Jurkat, Clone E6-1 (cell line): ENCODE measurements at regions not wholly inside any gene's neighbourhood (a gene's known extent, or its start where the extent isn't known, plus 50 kb on each side); places are given as distances from the start of the nearest gene placed in this dataset.
A peak's percentile ranks its signal among the peaks of the same experiment; 100 is the strongest.
"Not testable (repeated sequence)": the region's sequence is repeated elsewhere in the genome, so short reads cannot be mapped to it uniquely, and the experiment has no call there.

Experiments
- DNase-seq: peaks from one replicate; pipeline ENCODE4 v3.0.0-alpha.2; 2011; ENCODE audit warnings: low read depth, low spot score
- H3K4me3 ChIP-seq: 2 replicates; pipeline ENCODE4 v1.5.1; 2011; ENCODE audit warnings: mild to moderate bottlenecking, low read length, control low read depth, moderate library complexity

DNA sequence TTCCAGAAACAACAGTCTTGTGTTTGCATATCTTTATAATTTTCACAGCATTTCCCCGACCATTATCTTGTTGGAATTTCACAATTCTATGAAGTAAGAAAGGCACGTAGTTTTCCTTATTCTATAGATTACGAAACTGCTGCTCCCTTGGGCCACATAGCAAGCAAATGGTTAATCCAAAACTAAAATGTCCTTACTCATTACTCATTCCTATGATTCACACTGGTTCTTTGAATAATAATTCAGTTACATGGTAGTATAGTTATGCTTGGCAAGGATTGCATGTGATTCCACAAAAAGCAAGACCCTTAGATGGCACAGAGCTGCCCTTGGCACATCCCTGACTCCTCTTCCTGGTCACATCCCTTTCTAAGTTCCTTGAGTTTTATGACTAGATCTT is 51.2 kb downstream of the OR13H1 start:
- no peak overlapping the region for H3K4me3 ChIP-seq
- DNase-seq, result no peak

DNA sequence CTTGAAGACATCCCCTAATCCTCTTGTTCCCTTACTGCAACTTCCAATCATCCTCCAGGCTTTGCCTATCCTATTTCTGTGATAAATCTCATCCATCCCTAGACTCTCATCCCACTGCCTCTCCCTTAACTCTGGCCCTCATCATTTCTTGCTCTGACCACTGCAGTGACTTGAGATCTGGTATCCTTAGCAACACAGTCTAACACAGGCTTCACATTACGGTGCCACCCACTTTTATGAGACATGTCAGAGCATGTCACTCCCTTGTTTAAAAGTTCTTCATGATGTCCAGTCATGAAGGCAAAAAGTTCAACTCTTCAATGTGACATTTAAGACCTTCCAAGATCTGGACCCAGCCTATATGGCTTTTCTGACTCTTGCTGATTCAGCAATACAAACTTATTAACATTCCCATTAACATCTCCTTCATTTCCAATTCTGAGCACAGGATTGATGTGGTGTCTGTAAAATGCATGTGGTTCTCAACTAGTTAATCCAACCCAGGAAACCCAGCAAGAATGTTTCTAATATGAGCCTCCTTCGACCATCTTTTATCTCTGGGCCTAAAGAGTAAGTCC is 64.0 kb downstream of the OR13H1 start:
- no peak overlapping the region for H3K4me3 ChIP-seq
- no peak for DNase-seq

DNA sequence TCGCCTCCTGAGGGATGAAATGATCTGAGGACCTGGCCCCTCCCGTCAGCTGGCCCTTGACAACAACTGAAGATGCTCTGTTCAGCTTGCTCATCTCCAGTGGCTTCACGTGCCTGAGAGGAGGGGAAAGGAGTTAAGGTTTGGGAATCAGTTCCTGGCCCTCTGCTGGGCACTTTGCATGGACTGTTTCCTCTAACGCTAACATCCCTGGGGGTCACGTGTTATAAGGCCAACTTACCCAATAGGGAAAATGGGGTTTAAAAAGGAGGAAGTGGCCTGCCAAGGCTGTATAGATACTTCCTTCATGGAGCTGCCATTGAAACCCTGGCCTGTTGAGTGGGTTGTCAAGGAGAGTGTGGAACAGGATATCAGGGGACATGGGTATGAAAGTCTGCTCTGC is 65.6 kb downstream of the OR13H1 start:
- no peak overlapping the region for H3K4me3 ChIP-seq
- DNase-seq, result no peak

DNA sequence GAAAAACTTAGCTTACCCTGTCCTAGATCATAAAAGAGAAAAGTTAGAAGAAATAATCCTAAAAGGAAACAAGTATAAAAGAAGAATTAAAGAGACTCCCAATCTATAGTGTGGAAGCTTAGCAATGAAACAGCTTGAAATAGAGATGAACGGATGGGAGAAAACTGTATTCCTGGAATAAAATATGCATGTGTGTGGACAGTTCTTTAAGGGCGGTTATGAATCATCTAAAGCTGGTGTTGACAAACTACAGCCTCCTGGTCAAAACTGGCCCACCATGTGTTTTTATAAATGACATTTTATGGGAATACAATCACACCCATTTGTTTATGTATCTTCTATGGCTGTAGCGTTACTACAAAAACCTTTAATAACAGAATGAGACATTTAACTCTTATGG is 69.4 kb downstream of the OR13H1 start:
- DNase-seq, result no peak
- H3K4me3 ChIP-seq, result no peak overlapping the region

DNA sequence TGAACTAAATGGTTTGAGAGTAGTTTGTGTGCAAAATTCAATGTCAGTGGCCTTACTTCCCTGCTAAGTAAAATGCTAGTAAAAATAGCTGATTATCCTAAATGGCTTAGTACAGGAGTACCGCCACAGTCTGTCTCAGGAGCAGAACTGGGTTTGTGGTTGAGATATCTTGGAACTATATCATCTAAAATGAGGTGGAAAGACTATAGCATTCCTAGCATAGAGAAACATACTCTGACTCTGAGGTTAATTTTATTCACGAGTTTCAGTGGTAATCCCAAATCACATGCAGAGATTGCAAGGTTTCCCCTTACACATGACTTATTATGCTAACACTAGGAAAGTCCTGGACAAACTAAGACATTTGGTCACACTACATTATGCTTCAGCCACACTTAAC is 70.4 kb downstream of the OR13H1 start:
- H3K4me3 ChIP-seq, result no peak overlapping the region
- DNase-seq, result no peak

DNA sequence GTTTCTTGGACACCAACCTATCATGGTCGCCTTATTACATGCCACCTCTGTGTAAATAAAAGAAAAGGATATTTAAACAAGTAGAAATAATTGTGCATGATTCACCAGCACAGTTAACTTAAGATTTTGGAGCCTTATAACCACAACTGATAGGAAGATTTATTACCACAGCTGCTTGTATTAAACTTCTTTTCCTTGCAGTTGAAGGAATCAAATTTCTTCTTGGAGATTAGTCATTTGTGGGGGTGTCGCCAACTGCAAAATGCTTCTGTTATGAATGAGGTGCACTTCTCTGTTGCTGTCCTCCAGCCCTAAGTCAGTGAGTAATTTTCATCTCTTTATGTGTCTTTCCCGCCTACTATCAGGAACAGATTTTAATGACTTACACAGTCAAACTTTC is 73.3 kb downstream of the OR13H1 start:
- DNase-seq, result no peak
- no peak overlapping the region for H3K4me3 ChIP-seq

DNA sequence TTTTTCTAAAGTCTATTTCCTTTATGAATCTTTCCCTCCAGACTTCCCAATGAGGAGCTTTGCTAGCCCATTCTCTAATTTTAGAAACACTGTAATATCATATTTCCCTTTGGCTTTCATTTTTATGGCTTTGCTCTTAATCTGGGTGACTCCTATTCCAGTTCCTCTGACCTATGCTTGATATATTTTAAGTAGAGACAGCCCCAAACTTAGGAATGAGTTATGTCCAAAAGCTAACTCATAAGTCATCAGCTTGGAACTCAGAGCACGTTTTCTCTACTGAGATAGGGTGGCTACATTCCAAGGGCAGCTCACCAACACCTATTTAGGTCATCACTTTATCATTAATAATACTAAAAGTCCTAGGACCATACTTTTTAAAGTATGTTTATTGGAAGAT is 77.8 kb downstream of the OR13H1 start:
- DNase-seq, result no peak
- H3K4me3 ChIP-seq, result no peak overlapping the region

DNA sequence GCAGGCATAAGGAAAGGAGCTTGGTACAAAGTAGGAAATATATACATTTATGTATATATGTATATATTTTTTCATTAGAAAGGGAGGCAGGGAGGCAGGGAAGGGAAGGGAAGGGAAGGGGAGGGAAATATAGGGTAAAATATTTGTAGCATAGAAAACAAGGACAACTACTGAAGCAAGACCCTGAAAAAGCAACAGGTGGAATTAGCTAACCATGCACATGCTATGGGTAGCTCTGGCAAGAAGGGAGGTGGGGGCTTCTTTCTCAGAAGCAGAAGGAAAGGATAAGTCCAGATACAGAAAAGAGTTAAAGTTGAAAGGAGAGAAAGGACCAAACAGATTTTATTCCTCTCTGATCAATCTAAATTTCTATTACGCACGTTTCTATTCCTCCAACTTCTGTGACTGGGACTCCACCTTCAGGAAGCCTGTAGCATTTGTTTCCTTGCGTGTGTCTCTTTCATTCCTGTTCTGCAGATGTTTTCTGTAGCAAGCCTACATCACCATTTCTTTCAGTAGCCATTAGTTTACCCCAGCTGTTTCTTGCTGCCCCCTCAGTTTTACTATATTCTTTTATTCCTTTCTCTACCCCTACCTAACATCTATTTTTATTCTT is 82.9 kb downstream of the OR13H1 start:
- no peak overlapping the region for H3K4me3 ChIP-seq
- DNase-seq, result no peak

DNA sequence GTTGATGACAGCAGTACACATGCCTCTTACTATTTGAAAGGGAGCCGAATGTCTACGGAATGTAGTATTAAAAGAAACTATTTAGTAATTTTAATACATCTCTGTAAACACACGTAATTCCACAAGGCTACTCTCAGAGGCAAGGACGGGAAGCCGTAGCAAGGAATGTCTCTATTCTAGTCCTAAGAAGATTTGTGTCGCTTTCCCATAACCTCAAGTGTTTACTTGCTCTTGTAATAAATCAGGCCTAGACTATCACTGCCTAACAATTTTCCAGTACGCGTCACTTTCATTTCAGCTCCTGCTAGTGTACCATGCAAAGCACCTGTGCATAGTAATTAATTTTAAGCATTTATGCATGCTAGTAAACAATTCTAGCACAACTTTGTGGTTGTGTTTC is 86.7 kb downstream of the OR13H1 start:
- H3K4me3 ChIP-seq, result no peak overlapping the region
- no peak for DNase-seq

DNA sequence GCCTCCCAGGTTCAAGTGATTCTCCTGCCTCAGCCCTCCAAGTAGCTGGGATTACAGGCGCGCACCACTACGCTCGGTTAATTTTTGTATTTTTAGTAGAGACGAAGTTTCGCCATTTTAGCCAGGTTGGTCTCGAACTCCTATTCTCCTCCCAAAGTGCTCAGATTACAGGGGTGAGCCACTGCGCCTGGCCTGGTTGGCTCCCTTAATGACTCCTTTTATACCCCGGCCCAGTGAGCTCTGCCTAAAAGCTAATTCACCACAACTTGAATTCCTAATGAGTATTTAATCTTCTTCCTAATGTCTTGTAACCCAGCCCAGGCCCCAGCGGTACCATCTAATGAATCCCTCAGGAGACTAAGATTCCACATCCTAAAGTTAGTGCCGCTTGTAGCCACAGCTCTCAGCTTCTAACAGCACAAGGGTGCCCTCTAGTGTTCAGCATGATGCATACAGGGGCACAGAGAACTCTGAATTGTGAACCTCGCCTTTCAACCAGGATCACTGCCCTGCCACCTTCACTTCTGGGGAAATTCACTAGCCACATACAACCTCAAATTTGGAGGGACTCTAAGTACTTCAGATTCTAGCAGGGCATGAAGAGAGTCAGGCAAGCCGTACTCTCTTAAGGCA is 89.5 kb downstream of the OR13H1 start:
- peak; percentile 30 for DNase-seq
- no peak overlapping the region for H3K4me3 ChIP-seq

DNA sequence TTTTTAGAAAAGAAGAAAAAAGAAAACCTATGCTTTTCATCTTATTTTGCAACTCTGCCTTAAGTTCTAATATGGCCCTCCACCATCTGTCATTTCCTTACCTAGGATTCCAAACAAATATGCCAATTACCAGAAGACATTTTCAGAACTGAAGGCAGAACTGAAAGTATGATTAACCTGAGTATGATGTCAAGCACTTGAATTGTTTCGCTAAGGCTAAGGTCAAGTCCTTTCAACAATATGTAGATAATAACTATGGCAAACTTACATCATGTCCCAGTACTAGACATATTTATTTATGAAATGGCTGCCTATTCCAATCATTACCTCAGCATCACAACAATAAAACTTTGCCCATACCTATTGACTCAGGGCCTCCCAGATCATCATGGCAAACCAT is 91.0 kb downstream of the OR13H1 start:
- no peak overlapping the region for H3K4me3 ChIP-seq
- no peak for DNase-seq

DNA sequence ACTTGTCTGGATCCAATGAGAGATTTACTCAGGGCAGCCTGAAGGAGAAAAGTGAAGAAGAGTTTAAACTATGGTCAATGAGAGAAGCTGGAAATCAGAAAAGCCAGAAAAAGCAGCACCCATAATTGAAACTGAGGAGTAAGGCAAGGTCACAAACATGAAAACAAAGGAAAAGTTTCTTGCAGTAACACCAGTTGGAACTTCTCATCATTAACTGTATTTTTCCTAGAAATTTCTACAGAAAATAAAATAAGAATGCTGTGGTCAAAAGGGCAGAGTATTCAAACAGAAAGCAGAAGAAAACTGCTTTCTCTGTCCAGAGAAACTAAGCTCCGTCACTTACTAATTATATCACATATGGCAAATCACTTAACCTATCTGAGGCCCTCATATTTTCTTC is 102.2 kb downstream of the OR13H1 start:
- DNase-seq, result no peak
- no peak overlapping the region for H3K4me3 ChIP-seq

DNA sequence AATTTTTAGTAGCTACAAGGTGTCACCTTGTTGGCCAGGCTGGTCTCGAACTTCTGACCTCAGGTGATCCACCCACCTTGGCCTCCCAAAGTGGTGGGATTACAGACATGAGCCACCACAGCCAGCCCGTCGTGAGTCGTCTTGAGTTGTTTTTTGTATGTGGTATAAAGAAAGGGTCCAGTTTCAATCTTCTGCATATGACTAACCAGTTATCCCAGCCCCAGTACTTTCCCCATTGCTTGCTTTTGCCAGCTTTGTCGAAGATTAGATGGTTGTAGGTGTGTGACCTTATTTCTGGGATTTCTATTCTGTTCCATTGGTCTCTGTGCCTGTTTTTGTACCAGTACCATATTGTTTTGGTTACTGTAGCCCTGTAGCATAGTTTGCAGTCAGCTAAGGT is 105.9 kb downstream of the OR13H1 start:
- DNase-seq, result no peak
- no peak overlapping the region for H3K4me3 ChIP-seq

DNA sequence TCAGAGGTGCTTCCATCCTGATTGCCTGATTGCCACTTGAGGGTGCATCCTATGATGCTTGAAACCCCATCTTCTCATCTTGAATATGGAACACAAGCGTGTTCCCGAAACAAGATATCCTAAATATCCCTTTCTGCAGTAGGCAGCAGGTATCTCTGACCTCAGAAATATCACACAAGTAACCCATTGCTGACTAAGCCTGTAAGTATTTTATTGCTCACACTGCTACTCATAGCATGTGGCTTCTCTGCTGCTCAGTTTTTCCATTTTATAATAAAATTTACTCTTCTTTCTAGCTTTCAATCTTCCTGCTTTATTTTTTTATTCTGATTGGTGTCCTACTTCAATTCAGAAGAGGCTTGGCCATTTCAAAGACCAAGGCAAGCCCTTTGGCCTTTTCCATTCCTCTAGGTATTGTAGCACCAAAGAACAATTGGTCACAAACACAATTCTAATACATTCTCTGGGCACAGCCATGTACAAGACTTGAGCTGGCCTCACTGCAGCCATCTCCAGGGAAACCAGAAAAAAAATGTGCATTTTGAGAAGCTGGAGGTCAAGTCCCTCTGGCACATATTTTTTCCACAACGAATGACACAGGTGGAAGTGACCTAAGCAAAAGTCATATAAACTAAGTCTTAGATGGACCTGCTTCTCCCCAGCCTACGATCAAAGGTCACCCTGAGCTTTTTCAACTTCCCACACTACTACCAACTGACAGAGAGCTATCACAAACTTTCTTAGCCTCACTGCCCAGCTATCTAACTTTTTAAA is 107.0 kb downstream of the OR13H1 start:
- no peak overlapping the region for H3K4me3 ChIP-seq
- DNase-seq, result no peak

DNA sequence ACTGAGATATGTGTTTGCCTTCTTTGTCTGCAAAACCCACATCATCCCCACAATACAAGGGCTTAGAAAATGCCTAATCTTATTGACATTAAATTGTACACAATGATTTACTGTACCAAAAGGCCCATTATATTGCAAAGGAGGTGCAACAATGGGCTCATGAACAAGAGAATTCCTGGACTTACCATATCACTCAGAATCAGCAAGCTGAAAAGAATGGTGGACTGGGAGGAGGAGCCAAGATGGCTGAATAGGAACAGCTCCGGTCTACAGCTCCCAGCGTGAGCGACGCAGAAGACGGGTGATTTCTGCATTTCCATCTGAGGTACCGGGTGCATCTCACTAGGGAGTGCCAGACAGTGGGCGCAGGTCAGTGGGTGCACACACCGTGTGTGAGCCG is 119.9 kb downstream of the OR13H1 start:
- not testable (repeated sequence) for H3K4me3 ChIP-seq, DNase-seq

DNA sequence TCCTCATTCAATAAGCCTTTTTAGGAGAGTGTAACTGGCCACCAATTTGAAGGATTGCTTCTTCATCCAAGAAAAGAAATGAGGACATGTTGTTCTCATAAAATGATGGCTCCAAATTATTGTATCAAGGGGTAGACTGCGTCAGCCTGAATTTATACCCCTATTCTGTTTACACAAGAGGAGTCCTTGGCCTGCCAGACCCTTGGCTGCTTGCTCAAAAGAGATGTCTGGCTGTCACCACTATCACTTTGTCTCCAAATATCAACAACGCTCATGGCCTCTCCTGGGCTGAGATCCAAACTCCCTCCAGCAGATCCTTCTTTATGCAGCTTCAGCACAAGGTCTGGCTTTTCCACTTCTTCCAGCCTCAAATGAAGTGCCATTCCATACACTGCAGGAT is 127.9 kb downstream of the OR13H1 start:
- H3K4me3 ChIP-seq, result no peak overlapping the region
- no peak for DNase-seq

DNA sequence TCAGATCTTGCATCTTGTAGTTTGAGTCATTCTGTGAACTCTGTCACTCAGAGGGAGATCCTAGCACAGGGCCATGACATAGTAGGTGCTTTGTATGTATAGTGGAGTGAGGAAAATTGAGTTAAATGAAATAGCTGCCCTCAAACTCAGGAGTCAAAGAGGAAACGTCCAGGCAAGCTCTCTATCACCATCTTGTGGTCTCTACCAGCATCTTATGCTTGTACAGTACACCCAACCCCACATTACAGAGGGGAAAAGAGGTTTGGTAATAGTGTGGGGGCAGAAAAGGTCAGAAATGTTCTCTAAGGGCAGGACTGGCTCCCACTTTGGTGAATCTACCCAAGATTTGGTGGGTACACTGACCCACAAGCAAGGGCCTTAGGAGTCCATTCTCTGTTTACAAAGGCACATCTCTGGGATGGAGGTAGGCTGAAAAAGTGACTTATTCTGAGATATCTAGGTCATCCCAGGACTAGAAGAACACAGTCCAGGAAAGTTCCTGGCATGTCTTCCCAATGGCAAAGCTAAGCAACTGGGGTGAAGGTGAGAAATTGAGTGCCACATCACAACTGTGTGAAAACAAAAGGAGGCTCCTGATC is 131.8 kb downstream of the OR13H1 start:
- DNase-seq, result peak; percentile 0
- no peak overlapping the region for H3K4me3 ChIP-seq

DNA sequence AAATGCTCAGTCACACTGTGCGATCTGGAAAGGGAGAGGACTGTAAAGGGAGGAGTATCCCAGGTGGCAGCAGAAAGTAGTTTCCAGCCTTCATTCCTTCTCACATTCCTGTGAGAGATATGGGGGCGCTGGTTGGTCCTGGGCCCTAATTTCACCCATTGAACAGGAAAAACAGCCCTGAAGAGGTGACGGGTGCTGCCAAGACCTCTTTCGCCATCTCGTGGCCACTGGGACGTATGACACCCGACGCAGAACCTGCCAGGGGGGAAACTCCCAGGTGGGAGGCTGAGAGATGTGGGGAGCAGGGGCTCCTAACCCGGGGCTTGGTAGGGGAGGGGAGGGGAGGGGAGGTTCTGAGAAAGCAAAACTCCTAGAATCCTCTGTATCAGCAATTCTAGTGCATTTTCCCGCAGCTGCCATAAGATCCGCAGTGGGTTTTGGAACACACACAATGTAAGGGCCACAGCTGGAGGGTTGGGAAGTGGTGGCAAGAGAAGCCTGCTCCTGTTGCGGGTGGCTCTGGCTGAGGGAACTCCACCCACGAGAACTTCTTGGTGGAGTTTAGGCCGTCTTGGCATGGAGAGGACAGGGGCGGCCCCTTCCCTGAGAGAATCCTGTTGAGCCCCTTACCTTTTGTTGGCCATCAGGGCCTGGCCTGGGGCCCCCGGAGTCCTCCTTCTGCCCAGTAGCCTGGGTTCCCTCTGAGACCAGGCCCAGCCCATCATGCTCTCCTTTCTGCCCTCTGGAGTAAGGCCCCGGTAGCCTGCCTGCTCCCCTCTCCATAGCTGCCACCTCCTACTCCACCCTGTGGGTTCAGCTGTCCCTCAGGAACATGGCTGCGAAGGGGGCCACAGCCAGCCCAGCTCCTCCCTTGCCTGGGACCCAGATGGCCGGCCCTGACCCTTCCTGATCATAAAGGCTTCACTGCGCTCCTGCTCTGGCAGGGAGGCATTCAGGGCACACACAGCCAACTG is 134.1 kb downstream of the OR13H1 start:
- no peak overlapping the region for H3K4me3 ChIP-seq
- peak; percentile 12 for DNase-seq

DNA sequence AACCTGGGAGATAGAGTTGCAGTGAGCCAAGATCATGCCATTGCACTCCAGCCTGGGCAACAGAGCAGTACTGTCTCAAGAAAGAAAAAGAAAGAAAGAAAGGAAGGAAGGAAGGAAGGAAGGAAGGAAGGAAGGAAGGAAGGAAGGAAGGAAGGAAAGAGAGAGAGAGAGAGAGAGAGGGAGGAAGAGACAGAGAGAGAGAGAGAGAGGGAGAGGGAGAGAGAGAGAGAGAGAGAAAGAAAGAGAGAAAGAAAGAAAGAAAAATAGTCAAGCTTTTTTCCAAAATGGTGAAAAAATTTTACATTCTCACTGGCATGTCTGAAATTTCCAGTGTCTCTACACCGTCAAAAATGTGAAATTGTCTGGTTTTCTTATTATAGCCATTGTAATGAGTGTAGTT is 138.9 kb downstream of the OR13H1 start:
- H3K4me3 ChIP-seq, DNase-seq: not testable (repeated sequence)
